GM12878 (cell line): ENCODE measurements at regions not wholly inside any gene's neighbourhood (a gene's known extent, or its start where the extent isn't known, plus 50 kb on each side); places are given as distances from the start of the nearest gene placed in this dataset.

Experiments
- ATAC-seq: fragments of 200-7000 bp; cut with Tn5 transposase; 3 replicates; pipeline ENCODE4 v1.9.1; 2020; ENCODE audit warnings: mild to moderate bottlenecking, moderate library complexity
- BruUV-seq: library from RNA; stranded (reverse); fragments of 400-500 nt; replicated peaks from 2 replicates; lab custom pipeline; 2021; lab: Mats Ljungman, UMichigan
- CTCF ChIA-PET: fragments of 300-600 bp; sonication (Branson Sonifier 250); formaldehyde crosslinking; extraction: SDS; loops from one replicate; lab custom pipeline; 2021; ENCODE audit warnings: inconsistent platforms; lab: Yijun Ruan, JAX
- POLR2A ChIA-PET: fragments of 350-600 bp; formaldehyde crosslinking; extraction: SDS; loops from one replicate; lab custom pipeline; 2021; ENCODE audit warnings: inconsistent platforms; lab: Charles Lee
- RAD21 ChIA-PET: fragments of 300-600 bp; sonication (Branson Sonifier 250); formaldehyde crosslinking; loops from one replicate; lab custom pipeline; 2023; ENCODE audit warnings: antibody characterized with exemption; ENCODE audit not compliant: unreplicated experiment; lab: Charles Lee
- SMC1A ChIA-PET: fragments of 300-600 bp; sonication (Branson Sonifier 250); formaldehyde crosslinking; loops from one replicate; lab custom pipeline; 2023; ENCODE audit not compliant: unreplicated experiment, uncharacterized antibody; lab: Charles Lee
- DNase-seq: peaks from one replicate; pipeline ENCODE4 v3.0.0-alpha.2; 2011; ENCODE audit warnings: low read depth, low spot score
- FAIRE-seq: peaks from 3 replicates; lab custom pipeline; 2011; peaks lifted over from hg19 to GRCh38; lab: Jason Lieb, UNC
- H2AFZ ChIP-seq: 2 replicates; pipeline ENCODE4 v1.6.0; 2011; ENCODE audit warnings: low read depth, low read length, control low read depth; ENCODE audit not compliant: control insufficient read depth
- H3K27ac ChIP-seq: 2 replicates; pipeline ENCODE4 v1.5.1; 2011; ENCODE audit warnings: control low read depth; ENCODE audit not compliant: control insufficient read depth, insufficient read depth
- H3K27me3 ChIP-seq, 2 experiments: replicated peaks in 1 of 2; 2 replicates each; pipeline versions ENCODE4 v1.6.0 to v1.6.1; 2011; ENCODE audit warnings: low read length in 1 of 2; ENCODE audit not compliant: control insufficient read depth in 2 of 2, insufficient read depth in 2 of 2
- H3K36me3 ChIP-seq, 2 experiments: 2 replicates each; pipeline ENCODE4 v1.5.1; 2011; ENCODE audit warnings: low read length in 1 of 2; ENCODE audit not compliant: control insufficient read depth in 2 of 2, insufficient read depth in 2 of 2
- H3K4me1 ChIP-seq: 2 replicates; pipeline ENCODE4 v1.6.1; 2011; ENCODE audit warnings: mild to moderate bottlenecking, low read length, moderate library complexity, mixed read lengths; ENCODE audit not compliant: control insufficient read depth, insufficient read depth
- H3K4me2 ChIP-seq: 2 replicates; pipeline ENCODE4 v1.6.0; 2011; ENCODE audit warnings: control low read depth; ENCODE audit not compliant: control insufficient read depth, insufficient read depth
- H3K4me3 ChIP-seq: fragments of 200-600 bp; sonication (generic); 2 replicates; pipeline ENCODE4 v1.5.1; 2016
- H3K79me2 ChIP-seq: 2 replicates; pipeline ENCODE4 v1.6.0; 2011; ENCODE audit warnings: low read length; ENCODE audit not compliant: control insufficient read depth, insufficient read depth
- H3K9ac ChIP-seq: 2 replicates; pipeline ENCODE4 v1.8.0; 2011; ENCODE audit warnings: low read length, control low read depth, mixed read lengths; ENCODE audit not compliant: control insufficient read depth, insufficient read depth
- H3K9me3 ChIP-seq: replicated peaks from 3 replicates; pipeline ENCODE4 v1.5.1; 2011; ENCODE audit warnings: mild to moderate bottlenecking, low read length; ENCODE audit not compliant: control insufficient read depth, insufficient read depth
- H4K20me1 ChIP-seq: 2 replicates; pipeline ENCODE4 v1.6.0; 2011; ENCODE audit not compliant: control insufficient read depth, insufficient read depth
- ATF7 ChIP-seq: fragments of 450-650 bp; IDR thresholded peaks from 2 replicates; pipeline ENCODE4 v1.6.1; 2016; ENCODE audit warnings: low read depth, mild to moderate bottlenecking
- BHLHE40 ChIP-seq, 2 experiments: fragments of 450-650 bp in 1 of 2; IDR thresholded peaks; 2 replicates each; pipeline ENCODE4 v1.6.1; 2011 to 2017; ENCODE audit warnings: low read depth in 2 of 2, borderline replicate concordance in 1 of 2, improper control_type of control experiment in 1 of 2, low read length in 1 of 2, mild to moderate bottlenecking in 1 of 2
- CREB1 ChIP-seq: IDR thresholded peaks from 2 replicates; pipeline ENCODE4 v1.6.1; 2012; ENCODE audit warnings: low read depth, mild to moderate bottlenecking, inconsistent platforms
- NFIC ChIP-seq: IDR thresholded peaks from 2 replicates; pipeline ENCODE4 v1.6.1; 2012; ENCODE audit warnings: low read depth, mild to moderate bottlenecking, inconsistent platforms, low read length, moderate library complexity
- NR2C1 ChIP-seq: fragments of 450-650 bp; IDR thresholded peaks from 2 replicates; pipeline ENCODE4 v1.6.1; 2017; ENCODE audit warnings: antibody characterized with exemption, mild to moderate bottlenecking, moderate library complexity
- PAX5 ChIP-seq: IDR thresholded peaks from 2 replicates; pipeline ENCODE4 v1.6.1; 2011; ENCODE audit warnings: low read depth, low read length, borderline replicate concordance
- SKIL ChIP-seq: fragments of 450-650 bp; IDR thresholded peaks from 2 replicates; pipeline ENCODE4 v1.6.1; 2017; ENCODE audit warnings: mild to moderate bottlenecking, low read depth, inconsistent platforms; ENCODE audit not compliant: poor library complexity, severe bottlenecking
- SUPT20H ChIP-seq: IDR thresholded peaks from 2 replicates; pipeline ENCODE4 v1.6.1; 2011; ENCODE audit warnings: low read depth, mild to moderate bottlenecking, low read length, moderate library complexity, borderline replicate concordance; ENCODE audit not compliant: control insufficient read depth
- WGBS: methylation state at CpG from one replicate; pipeline ENCODE4 v1.1.6; 2016; ENCODE audit warnings: low lambda C conversion rate; ENCODE audit not compliant: insufficient replicate concordance, insufficient coverage; ENCODE audit errors: missing lambda C conversion rate; 5-methylcytosine and 5-hydroxymethylcytosine counted together
- in situ Hi-C: fragments of 300-500 bp; cut with MboI; formaldehyde crosslinking; loops from 9 replicates; pipeline ENCODE4 v1.14.3; 2018; ENCODE audit warnings: mixed read lengths
- intact Hi-C: fragments of 100-400 bp; cut with micrococcal nuclease; formaldehyde crosslinking; loops from one replicate; pipeline ENCODE4 v1.14.2; 2022; ENCODE audit not compliant: unreplicated experiment
- TF ChIP-seq, protein P1 (sequence below): IDR thresholded peaks from 2 replicates; pipeline ENCODE4 v1.6.1; 2012; ENCODE audit warnings: low read depth, low read length, improper control_type of control experiment

- no peak for TF ChIP-seq PAX5
Observed at GRCh38 chr1:94672001-94672400, 130.4 kb upstream of the F3 start (continued).

DNA sequence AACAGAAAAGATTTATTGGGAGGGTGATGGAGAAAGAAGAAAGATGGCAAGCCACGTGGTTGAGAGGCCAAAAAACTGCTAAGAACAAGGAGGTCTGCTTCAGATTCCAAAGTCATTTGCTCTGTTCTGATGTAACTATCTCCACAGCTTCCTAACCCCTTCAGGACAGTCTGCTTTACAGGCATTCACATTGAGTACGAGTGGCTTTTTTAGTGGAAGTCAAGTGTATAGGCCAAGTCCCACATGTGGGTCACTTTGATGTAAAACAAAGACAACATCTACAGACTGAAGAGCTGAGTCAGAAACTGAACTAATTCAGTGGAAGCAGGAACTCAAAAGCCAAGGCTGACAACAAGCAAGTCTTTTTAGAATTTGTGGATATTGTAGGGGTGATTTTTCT is 128.7 kb upstream of the F3 start:
- H3K27ac ChIP-seq, result no peak overlapping the region
- no TSS peak for BruUV-seq
- DNase-seq, result no peak
- ChIA-PET RAD21 (no interaction called here), POLR2A (no interaction called here), SMC1A (no interaction called here), CTCF (interaction anchor here (1.6 kb wide), 1 partner anchor 10 kb away, joined by 5 read pairs; no protein-coding TSS in a partner anchor)
- no peaks in the 10 kb centered on the region for H4K20me1 ChIP-seq
- H3K79me2 ChIP-seq, result no peaks in the 10 kb centered on the region
- H2AFZ ChIP-seq, result no peak overlapping the region
- ATAC-seq, result no peak
- no peak overlapping the region for H3K4me2 ChIP-seq
- H3K4me1 ChIP-seq, result no peaks in the 10 kb centered on the region
- no peak overlapping the region for H3K9ac ChIP-seq
- in situ Hi-C loops, result no loop called here
- H3K27me3 ChIP-seq, result 0 out of 4 replicates have a peak, but pooled peaks cover 0 to 1% of the 10 kb centered on the region in 2 experiments
- no peaks in the 10 kb centered on the region for H3K36me3 ChIP-seq
- no peak overlapping the region for H3K4me3 ChIP-seq
- WGBS, result 2% methylated on average over 2 of the region's 2 CpGs
- H3K9me3 ChIP-seq, result no peaks in the 10 kb centered on the region
- intact Hi-C loops, result no loop called here
- no peak for FAIRE-seq
- TF ChIP-seq BHLHE40 (IDR thresholded peaks at IDR 0.05; ENCODE audit: borderline replicate concordance in 1 of 2, low read depth in 2 of 2, low read length in 1 of 2), result no peak
- no peak for TF ChIP-seq NR2C1
- TF ChIP-seq CREB1, result no peak
- no peak for TF ChIP-seq NFIC
- TF ChIP-seq, protein P1, sequence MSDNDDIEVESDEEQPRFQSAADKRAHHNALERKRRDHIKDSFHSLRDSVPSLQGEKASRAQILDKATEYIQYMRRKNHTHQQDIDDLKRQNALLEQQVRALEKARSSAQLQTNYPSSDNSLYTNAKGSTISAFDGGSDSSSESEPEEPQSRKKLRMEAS, result no peak
- no peak for TF ChIP-seq ATF7
- no peak for TF ChIP-seq SKIL
- TF ChIP-seq SUPT20H, result no peak
- TF ChIP-seq PAX5, result no peak
- TF ChIP-seq, all 136 proteins: peak for 0
